Loucy (cell line): ENCODE measurements at regions not wholly inside any gene's neighbourhood (a gene's known extent, or its start where the extent isn't known, plus 50 kb on each side); places are given as distances from the start of the nearest gene placed in this dataset.

ENCODE experiments used
- EZH2phosphoT487 ChIP-seq: fragments of 200-600 bp; IDR thresholded peaks from 2 replicates; pipeline ENCODE4 v1.6.1; 2018; ENCODE audit warnings: antibody characterized with exemption, mild to moderate bottlenecking, moderate library complexity, borderline replicate concordance
- TF ChIP-seq, protein P1 (sequence below): fragments of 200-600 bp; sonication (generic); conservative IDR thresholded peaks from 2 replicates; pipeline ENCODE4 v1.5.1; 2014; ENCODE audit warnings: mild to moderate bottlenecking, antibody characterized with exemption, low read length

DNA sequence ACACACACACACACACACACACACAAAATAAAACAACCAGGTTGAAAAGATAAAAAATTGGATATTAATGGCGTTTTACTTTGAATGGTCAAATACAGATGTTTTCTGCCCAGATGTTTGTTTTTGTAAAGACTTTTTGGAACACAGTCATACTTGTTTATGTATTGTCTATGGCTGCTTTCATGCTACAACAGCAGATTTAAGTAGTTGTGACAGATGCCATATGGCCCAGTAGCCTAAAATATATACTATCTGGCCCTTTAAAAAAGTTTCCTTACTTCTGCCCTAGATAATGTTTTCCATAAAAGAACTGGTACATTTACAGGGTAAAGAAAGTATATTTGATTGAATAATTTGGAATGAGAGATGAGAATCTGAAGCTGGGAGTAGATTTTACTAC is 1362.8 kb upstream of the SEL1L start:
- TF ChIP-seq, protein P1, sequence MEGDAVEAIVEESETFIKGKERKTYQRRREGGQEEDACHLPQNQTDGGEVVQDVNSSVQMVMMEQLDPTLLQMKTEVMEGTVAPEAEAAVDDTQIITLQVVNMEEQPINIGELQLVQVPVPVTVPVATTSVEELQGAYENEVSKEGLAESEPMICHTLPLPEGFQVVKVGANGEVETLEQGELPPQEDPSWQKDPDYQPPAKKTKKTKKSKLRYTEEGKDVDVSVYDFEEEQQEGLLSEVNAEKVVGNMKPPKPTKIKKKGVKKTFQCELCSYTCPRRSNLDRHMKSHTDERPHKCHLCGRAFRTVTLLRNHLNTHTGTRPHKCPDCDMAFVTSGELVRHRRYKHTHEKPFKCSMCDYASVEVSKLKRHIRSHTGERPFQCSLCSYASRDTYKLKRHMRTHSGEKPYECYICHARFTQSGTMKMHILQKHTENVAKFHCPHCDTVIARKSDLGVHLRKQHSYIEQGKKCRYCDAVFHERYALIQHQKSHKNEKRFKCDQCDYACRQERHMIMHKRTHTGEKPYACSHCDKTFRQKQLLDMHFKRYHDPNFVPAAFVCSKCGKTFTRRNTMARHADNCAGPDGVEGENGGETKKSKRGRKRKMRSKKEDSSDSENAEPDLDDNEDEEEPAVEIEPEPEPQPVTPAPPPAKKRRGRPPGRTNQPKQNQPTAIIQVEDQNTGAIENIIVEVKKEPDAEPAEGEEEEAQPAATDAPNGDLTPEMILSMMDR, result no peak
- no peak for TF ChIP-seq EZH2phosphoT487
